Activated CD8-positive, alpha-beta memory T cell treated with anti-CD3 and anti-CD28 coated beads for 48 hours (primary cell): ENCODE measurements at regions not wholly inside any gene's neighbourhood (a gene's known extent, or its start where the extent isn't known, plus 50 kb on each side); places are given as distances from the start of the nearest gene placed in this dataset.

Experiments used
- DNase-seq, 3 experiments: peaks; one replicate each; pipeline ENCODE4 v3.0.0-alpha.2; 2020; ENCODE audit warnings: low read depth in 2 of 3, low spot score in 2 of 3

GRCh38 chr1:181423301-181423918 is 59.9 kb upstream of the CACNA1E start:
- DNase-seq = no peak

GRCh38 chr1:181424786-181425403 is 58.4 kb upstream of the CACNA1E start:
- peak; percentile 35 to 75 (median 52) for DNase-seq

- DNase-seq = no peak
These were observed 57.8 kb upstream of the CACNA1E start for GRCh38 chr1:181425566-181425965.

GRCh38 chr1:181429462-181429861 is 53.9 kb upstream of the CACNA1E start:
- DNase-seq = no peak

GRCh38 chr1:181430015-181430885 is 53.1 kb upstream of the CACNA1E start:
- no peak for DNase-seq
